ENCODE measurements at regions not wholly inside any gene's neighbourhood (a gene's known extent, or its start where the extent isn't known, plus 50 kb on each side); places are given as distances from the start of the nearest gene placed in this dataset.

- CTCF ChIA-PET = no interaction called here
- Histone ChIP-seq H3K27me3 (ENCODE audit: control insufficient read depth, insufficient read depth, low read length) (peaks cover 6% of the 10 kb centered on the region), H3K27ac (ENCODE audit: low read depth, low read length) (no peak overlapping the region), H3K4me3 (ENCODE audit: low read depth, low read length) (no peak overlapping the region), H3K9me3 (ENCODE audit: control insufficient read depth, insufficient read depth, low read length) (peaks cover 4% of the 10 kb centered on the region; the same call in 1 of the 2 replicates)
- no peak for TF ChIP-seq CTCF (IDR thresholded peaks at IDR 0.05; ENCODE audit: low read depth, low read length)
- POLR2A ChIA-PET = no interaction called here
- no peak for DNase-seq (ENCODE audit: low read depth, low spot score)
Observed at GRCh38 chr11:131203040-131203439, 167.4 kb upstream of the NTM start.

DNA sequence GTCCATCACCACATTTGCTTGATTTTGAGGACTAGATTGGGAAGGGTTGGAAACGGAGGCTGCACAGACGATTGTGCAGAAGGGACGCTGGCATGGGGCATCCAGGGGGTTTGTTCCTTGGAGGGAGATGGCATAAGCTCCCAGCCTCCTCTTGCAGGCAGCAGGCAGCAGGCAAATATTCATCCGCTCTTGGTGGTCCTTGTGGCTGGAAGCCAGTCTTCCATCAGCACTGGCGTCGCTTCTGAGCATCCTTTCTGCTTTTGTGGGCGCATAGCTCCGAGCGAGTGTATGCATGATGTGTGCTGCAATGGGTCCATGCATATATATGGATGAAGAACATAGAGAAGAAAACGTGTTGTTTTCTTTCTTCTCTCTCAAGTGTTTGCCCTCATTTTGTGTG lies 166.1 kb upstream of the NTM start:
- Histone ChIP-seq H3K9me3 (ENCODE audit: control insufficient read depth, insufficient read depth, low read length) (no peaks in the 10 kb centered on the region), H3K4me3 (ENCODE audit: low read depth, low read length) (no peak overlapping the region), H3K27ac (ENCODE audit: low read depth, low read length) (no peak overlapping the region), H3K27me3 (ENCODE audit: control insufficient read depth, insufficient read depth, low read length) (peaks cover 11% of the 10 kb centered on the region)
- DNase-seq (ENCODE audit: low read depth, low spot score) = no peak
- POLR2A ChIA-PET = no interaction called here
- TF ChIP-seq CTCF (IDR thresholded peaks at IDR 0.05; ENCODE audit: low read depth, low read length) = no peak
- CTCF ChIA-PET = interaction anchor here (1.4 kb wide), 1 partner anchor 140 kb away, joined by 5 read pairs; no protein-coding TSS in a partner anchor

- Histone ChIP-seq H3K27me3 (ENCODE audit: control insufficient read depth, insufficient read depth, low read length) (peaks cover 11% of the 10 kb centered on the region), H3K4me3 (ENCODE audit: low read depth, low read length) (no peak overlapping the region), H3K9me3 (ENCODE audit: control insufficient read depth, insufficient read depth, low read length) (no peaks in the 10 kb centered on the region), H3K27ac (ENCODE audit: low read depth, low read length) (no peak overlapping the region)
- no peak for TF ChIP-seq CTCF (IDR thresholded peaks at IDR 0.05; ENCODE audit: low read depth, low read length)
- CTCF ChIA-PET = interaction anchor here (0.8 to 1.4 kb wide), 2 partner anchors 141 to 469 kb away, joined by 4 to 5 read pairs; no protein-coding TSS in a partner anchor
- POLR2A ChIA-PET = no interaction called here
- DNase-seq (ENCODE audit: low read depth, low spot score) = no peak
Observed at GRCh38 chr11:131204765-131205380, 165.5 kb upstream of the NTM start.

- no peak for DNase-seq (ENCODE audit: low read depth, low spot score)
- ChIA-PET CTCF (no interaction called here), POLR2A (no interaction called here)
- no peaks in the 10 kb centered on the region for H3K9me3 ChIP-seq (ENCODE audit: control insufficient read depth, insufficient read depth, low read length)
- H3K27me3 ChIP-seq (ENCODE audit: control insufficient read depth, insufficient read depth, low read length) = peaks cover 9% of the 10 kb centered on the region
- H3K27ac ChIP-seq (ENCODE audit: low read depth, low read length) = no peak overlapping the region
- TF ChIP-seq CTCF (IDR thresholded peaks at IDR 0.05; ENCODE audit: low read depth, low read length) = no peak
- H3K4me3 ChIP-seq (ENCODE audit: low read depth, low read length) = no peak overlapping the region
Observed at GRCh38 chr11:131206671-131207070, 163.7 kb upstream of the NTM start.

DNA sequence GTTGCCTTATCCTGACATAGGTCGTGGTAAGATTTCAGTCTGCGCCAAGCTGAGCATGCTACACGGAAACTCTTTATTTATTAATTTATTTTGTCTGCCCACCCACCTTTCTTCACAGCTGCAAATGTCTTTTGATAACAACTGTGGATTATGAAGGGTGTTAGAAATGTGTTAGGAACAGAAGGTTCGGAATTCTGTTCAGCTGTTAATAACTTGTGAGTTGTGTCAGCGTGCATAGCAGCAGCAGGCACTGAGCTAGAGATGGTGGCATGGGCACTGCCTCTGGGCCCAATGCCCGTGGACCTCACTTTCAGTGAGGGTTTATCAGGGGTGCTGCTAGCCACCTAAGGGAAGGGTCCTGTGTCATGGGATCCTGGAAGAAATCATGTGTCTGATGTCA lies 162.5 kb upstream of the NTM start:
- DNase-seq (ENCODE audit: low read depth, low spot score) = no peak
- Histone ChIP-seq H3K4me3 (ENCODE audit: low read depth, low read length) (no peak overlapping the region), H3K27me3 (ENCODE audit: control insufficient read depth, insufficient read depth, low read length) (peaks cover 14% of the 10 kb centered on the region), H3K27ac (ENCODE audit: low read depth, low read length) (no peak overlapping the region), H3K9me3 (ENCODE audit: control insufficient read depth, insufficient read depth, low read length) (no peaks in the 10 kb centered on the region)
- no peak for TF ChIP-seq CTCF (IDR thresholded peaks at IDR 0.05; ENCODE audit: low read depth, low read length)
- CTCF ChIA-PET = no interaction called here
- POLR2A ChIA-PET = no interaction called here

All from AG04450 (cell line).